Activated CD8-positive, alpha-beta T cell treated with anti-CD3 and anti-CD28 coated beads for 36 hours (primary cell): ENCODE measurements at regions not wholly inside any gene's neighbourhood (a gene's known extent, or its start where the extent isn't known, plus 50 kb on each side); places are given as distances from the start of the nearest gene placed in this dataset.

Experiments used
- ATAC-seq: fragments of 200-7000 bp; cut with Tn5 transposase; one replicate; pipeline ENCODE4 v1.10.0; 2021; ENCODE audit warnings: mild to moderate bottlenecking, moderate library complexity
- CTCF ChIA-PET: fragments of 350-600 bp; sonication (Branson Sonifier 250); formaldehyde crosslinking; loops from one replicate; lab custom pipeline; 2021; ENCODE audit warnings: antibody characterized with exemption; lab: Charles Lee
- POLR2A ChIA-PET: fragments of 350-600 bp; sonication (Branson Sonifier 250); formaldehyde crosslinking; loops from one replicate; lab custom pipeline; 2021; ENCODE audit warnings: antibody characterized with exemption; lab: Charles Lee
- DNase-seq: peaks from one replicate; pipeline ENCODE4 v3.0.0-alpha.2; 2020
- H3K27ac Mint-ChIP-seq: one replicate; pipeline ENCODE4 v1.8.0; 2021; ENCODE audit warnings: mild to moderate bottlenecking, mixed read lengths
- H3K27me3 Mint-ChIP-seq: one replicate; pipeline ENCODE4 v1.8.0; 2021; ENCODE audit warnings: mixed read lengths
- H3K36me3 Mint-ChIP-seq: one replicate; pipeline ENCODE4 v1.8.0; 2021; ENCODE audit warnings: low read depth, mixed read lengths
- H3K4me1 Mint-ChIP-seq: one replicate; pipeline ENCODE4 v1.8.0; 2021; ENCODE audit warnings: low read depth, mixed read lengths
- H3K4me3 Mint-ChIP-seq: one replicate; pipeline ENCODE4 v1.8.0; 2021; ENCODE audit warnings: mild to moderate bottlenecking, moderate library complexity, mixed read lengths
- H3K9me3 Mint-ChIP-seq: one replicate; pipeline ENCODE4 v1.8.0; 2021; ENCODE audit warnings: mixed read lengths
- CTCF ChIP-seq: fragments of 200-600 bp; IDR thresholded peaks from one replicate; pipeline ENCODE4 v1.8.0; 2022; ENCODE audit warnings: antibody characterized with exemption, mild to moderate bottlenecking
- intact Hi-C: fragments of 100-400 bp; cut with micrococcal nuclease; formaldehyde crosslinking; loops from one replicate; pipeline ENCODE4 v1.10.0; 2022

- peaks cover 8% of the 10 kb centered on the region for H3K27me3 Mint-ChIP-seq
Observed at GRCh38 chr11:131300439-131300717, 70.0 kb upstream of the NTM start.

GRCh38 chr11:131301306-131301705 is 69.1 kb upstream of the NTM start:
- intact Hi-C loops, result no loop called here
- Mint-ChIP-seq H3K9me3 (no peaks in the 10 kb centered on the region), H3K36me3 (no peaks in the 10 kb centered on the region), H3K4me3 (no peak overlapping the region), H3K27me3 (peaks cover 8% of the 10 kb centered on the region), H3K27ac (no peak overlapping the region), H3K4me1 (no peaks in the 10 kb centered on the region)
- ATAC-seq, result no peak
- TF ChIP-seq CTCF, result no peak
- POLR2A ChIA-PET, result no interaction called here
- no peak for DNase-seq
- CTCF ChIA-PET, result no interaction called here

More at GRCh38 chr11:131300439-131300717, 70.0 kb upstream of the NTM start:
- ATAC-seq (no peak), DNase-seq (no peak)
- no peaks in the 10 kb centered on the region for H3K36me3 Mint-ChIP-seq
- ChIA-PET CTCF (no interaction called here), POLR2A (interaction anchor here (0.6 kb wide), 1 partner anchor 1723 kb away, joined by 3 read pairs; no protein-coding TSS in a partner anchor)
- H3K4me3 Mint-ChIP-seq, result no peak overlapping the region
- H3K9me3 Mint-ChIP-seq, result no peaks in the 10 kb centered on the region
- no peaks in the 10 kb centered on the region for H3K4me1 Mint-ChIP-seq
- H3K27ac Mint-ChIP-seq, result no peak overlapping the region
- TF ChIP-seq CTCF, result no peak
- intact Hi-C loops, result no loop called here

- ATAC-seq (no peak), DNase-seq (no peak)
- POLR2A ChIA-PET, result no interaction called here
- Mint-ChIP-seq H3K27ac (no peak overlapping the region), H3K9me3 (no peaks in the 10 kb centered on the region), H3K4me3 (no peak overlapping the region), H3K4me1 (no peaks in the 10 kb centered on the region), H3K27me3 (peaks cover 8% of the 10 kb centered on the region), H3K36me3 (no peaks in the 10 kb centered on the region)
- no peak for TF ChIP-seq CTCF
- CTCF ChIA-PET, result no interaction called here
- intact Hi-C loops, result no loop called here
Observed at GRCh38 chr11:131302836-131303235, 67.6 kb upstream of the NTM start.

GRCh38 chr11:131303611-131304119 is 66.8 kb upstream of the NTM start:
- Mint-ChIP-seq H3K27me3 (peaks cover 8% of the 10 kb centered on the region), H3K27ac (no peak overlapping the region), H3K4me3 (no peak overlapping the region), H3K4me1 (no peaks in the 10 kb centered on the region), H3K9me3 (no peaks in the 10 kb centered on the region), H3K36me3 (no peaks in the 10 kb centered on the region)
- ATAC-seq, result no peak
- no peak for DNase-seq
- POLR2A ChIA-PET, result no interaction called here
- CTCF ChIA-PET, result no interaction called here
- intact Hi-C loops, result no loop called here
- no peak for TF ChIP-seq CTCF

GRCh38 chr11:131305005-131305404 is 65.4 kb upstream of the NTM start:
- ATAC-seq, result no peak
- ChIA-PET POLR2A (no interaction called here), CTCF (no interaction called here)
- H3K9me3 Mint-ChIP-seq, result no peaks in the 10 kb centered on the region
- H3K27me3 Mint-ChIP-seq, result peaks cover 4% of the 10 kb centered on the region
- H3K36me3 Mint-ChIP-seq, result no peaks in the 10 kb centered on the region
- no peak for TF ChIP-seq CTCF
- H3K4me3 Mint-ChIP-seq, result no peak overlapping the region
- H3K27ac Mint-ChIP-seq, result no peak overlapping the region
- no peak for DNase-seq
- no peaks in the 10 kb centered on the region for H3K4me1 Mint-ChIP-seq
- intact Hi-C loops, result no loop called here
